ENCODE measurements at regions not wholly inside any gene's neighbourhood (a gene's known extent, or its start where the extent isn't known, plus 50 kb on each side); places are given as distances from the start of the nearest gene placed in this dataset.
A peak's percentile ranks its signal among the peaks of the same experiment; 100 is the strongest.
"Not testable (repeated sequence)": the region's sequence is repeated elsewhere in the genome, so short reads cannot be mapped to it uniquely, and the experiment has no call there.

DNA sequence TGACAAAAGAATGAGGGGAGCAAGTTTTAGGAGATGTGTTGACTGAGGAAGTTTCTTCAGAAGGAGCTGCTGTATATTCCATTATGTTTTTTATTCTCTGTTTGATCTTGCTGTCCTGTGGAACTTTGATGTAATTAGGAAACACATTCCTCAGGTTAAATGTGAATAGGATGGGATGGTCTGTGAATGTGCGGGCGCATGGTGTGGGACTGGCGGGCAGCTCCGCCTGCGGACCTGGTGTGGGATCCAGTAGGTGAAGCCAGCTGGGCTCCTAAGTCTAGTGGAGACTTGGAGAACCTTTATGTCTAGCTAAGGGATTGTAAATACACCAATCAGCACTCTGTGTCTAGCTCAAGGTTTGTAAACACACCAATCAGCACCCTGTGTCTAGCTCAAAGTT, 344.3 kb downstream of the PTTG2 start:
- H3K4me3 ChIP-seq (ENCODE audit: insufficient read depth, low read depth, low read length); DNase-seq; H3K36me3 ChIP-seq (replicated peaks; ENCODE audit: control insufficient read depth, insufficient read depth, low read length); H3K27me3 ChIP-seq (ENCODE audit: control insufficient read depth, insufficient read depth, low read length): not testable (repeated sequence)

DNA sequence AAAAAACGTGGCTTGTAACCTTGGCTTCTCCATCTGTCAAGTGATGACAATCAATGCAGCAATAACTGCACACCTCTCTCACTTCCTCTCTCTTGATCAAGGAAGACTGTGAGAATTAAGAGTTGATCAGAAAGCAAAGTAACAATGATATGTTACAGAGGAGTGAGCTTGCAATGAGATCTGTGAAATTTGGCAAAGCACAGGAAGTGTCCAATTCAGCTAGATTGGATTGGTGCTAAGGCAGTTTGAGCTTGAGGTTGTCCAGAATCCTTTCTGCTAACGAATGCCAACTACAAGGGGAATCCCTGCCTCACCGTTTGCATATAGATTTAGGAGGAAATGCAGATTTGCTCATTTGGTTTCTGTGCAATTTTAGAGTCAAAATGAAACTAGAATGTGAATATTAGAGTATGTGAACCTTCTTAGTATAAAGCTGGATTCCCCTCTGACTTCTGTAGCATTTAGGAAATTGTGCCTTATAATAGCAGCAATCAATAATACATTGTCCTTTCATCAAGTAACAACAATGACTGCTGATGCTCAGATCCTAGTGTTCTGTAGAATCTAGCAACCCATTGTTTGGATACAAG, 346.4 kb downstream of the PTTG2 start:
- DNase-seq, result no peak
- no peaks in the 10 kb centered on the region for H3K27me3 ChIP-seq (ENCODE audit: control insufficient read depth, insufficient read depth, low read length)
- H3K36me3 ChIP-seq (replicated peaks; ENCODE audit: control insufficient read depth, insufficient read depth, low read length), result no peaks in the 10 kb centered on the region
- no peak overlapping the region for H3K4me3 ChIP-seq (ENCODE audit: insufficient read depth, low read depth, low read length)

DNA sequence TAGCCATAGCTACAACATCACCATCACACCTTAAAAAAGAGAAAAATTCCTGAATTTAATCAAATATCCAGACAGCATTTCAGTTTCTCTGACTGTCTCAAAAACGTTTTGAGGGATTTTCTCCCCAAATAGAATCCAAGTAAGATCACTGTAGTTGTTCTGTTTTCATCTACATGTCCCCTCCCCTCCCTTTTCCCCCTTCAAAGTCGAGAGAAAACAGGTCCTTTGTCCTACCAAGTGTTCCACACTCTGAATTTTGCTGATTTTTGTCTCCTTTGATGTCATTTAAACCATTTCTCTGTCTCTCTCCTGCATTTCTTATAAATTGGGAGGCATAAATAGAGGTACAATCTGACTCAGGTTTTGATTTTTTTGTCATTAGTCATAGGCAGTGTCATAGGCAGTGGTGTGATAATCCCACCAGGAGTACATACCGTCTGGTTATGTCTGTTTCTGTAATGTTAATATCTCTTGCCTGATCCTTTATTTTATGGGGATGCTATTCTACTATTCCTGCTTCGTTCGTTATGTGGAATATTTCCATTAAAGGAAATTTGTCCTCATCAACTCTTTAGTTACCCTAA, 348.6 kb downstream of the PTTG2 start:
- Histone ChIP-seq H3K36me3 (replicated peaks; ENCODE audit: control insufficient read depth, insufficient read depth, low read length) (no peaks in the 10 kb centered on the region), H3K27me3 (ENCODE audit: control insufficient read depth, insufficient read depth, low read length) (no peaks in the 10 kb centered on the region), H3K4me3 (ENCODE audit: insufficient read depth, low read depth, low read length) (no peak overlapping the region)
- no peak for DNase-seq

DNA sequence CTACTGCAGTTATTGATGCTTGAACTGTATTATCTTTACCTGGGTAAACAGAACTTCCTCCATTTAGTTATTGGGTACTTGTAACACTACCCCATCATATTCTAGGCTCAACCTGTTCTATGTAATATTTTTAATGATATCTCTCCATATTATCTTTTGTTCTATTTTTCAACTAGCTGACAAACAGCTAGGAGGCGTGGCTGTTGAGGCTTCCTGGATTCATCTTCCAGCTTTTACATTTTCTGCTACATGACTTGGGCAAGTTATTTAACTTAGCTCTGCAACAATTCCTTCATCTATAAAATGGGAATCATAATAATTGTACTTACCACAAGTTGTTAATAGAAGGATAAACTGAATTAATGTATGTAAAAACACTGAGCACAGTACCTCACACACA, 349.3 kb downstream of the PTTG2 start:
- no peak for DNase-seq
- Histone ChIP-seq H3K4me3 (ENCODE audit: insufficient read depth, low read depth, low read length) (no peak overlapping the region), H3K36me3 (replicated peaks; ENCODE audit: control insufficient read depth, insufficient read depth, low read length) (no peaks in the 10 kb centered on the region), H3K27me3 (ENCODE audit: control insufficient read depth, insufficient read depth, low read length) (no peaks in the 10 kb centered on the region)

DNA sequence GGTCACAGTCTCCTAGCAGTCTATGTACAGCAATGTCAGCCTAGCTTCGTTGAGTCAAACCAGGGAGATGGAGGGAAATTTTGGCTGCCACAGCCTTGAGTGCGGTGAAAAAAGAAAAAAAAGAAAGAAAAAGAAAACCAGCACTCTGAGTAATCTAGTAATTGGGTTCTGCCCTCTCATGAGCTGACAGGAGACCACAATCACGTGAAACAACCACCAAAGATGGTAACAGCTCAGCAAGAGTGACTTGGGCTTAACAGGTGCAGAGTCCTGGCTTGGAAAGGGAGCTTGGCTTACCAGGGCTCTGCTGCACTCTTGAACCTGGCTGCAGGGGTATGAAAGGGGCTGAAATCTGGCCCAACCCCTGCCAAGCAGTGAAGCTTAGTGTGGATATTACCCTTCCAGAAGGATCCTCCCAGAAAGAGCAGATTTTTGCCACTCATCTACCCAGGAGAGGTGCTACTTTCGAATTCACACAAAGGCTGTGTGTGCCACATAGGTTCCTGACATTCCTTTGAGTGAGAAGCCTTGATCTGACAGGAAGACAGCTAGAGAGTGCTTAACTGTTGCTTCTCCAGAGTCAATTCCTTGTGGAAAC, 350.3 kb downstream of the PTTG2 start:
- H3K4me3 ChIP-seq (ENCODE audit: insufficient read depth, low read depth, low read length), result no peak overlapping the region
- no peaks in the 10 kb centered on the region for H3K36me3 ChIP-seq (replicated peaks; ENCODE audit: control insufficient read depth, insufficient read depth, low read length)
- no peak for DNase-seq
- no peaks in the 10 kb centered on the region for H3K27me3 ChIP-seq (ENCODE audit: control insufficient read depth, insufficient read depth, low read length)

DNA sequence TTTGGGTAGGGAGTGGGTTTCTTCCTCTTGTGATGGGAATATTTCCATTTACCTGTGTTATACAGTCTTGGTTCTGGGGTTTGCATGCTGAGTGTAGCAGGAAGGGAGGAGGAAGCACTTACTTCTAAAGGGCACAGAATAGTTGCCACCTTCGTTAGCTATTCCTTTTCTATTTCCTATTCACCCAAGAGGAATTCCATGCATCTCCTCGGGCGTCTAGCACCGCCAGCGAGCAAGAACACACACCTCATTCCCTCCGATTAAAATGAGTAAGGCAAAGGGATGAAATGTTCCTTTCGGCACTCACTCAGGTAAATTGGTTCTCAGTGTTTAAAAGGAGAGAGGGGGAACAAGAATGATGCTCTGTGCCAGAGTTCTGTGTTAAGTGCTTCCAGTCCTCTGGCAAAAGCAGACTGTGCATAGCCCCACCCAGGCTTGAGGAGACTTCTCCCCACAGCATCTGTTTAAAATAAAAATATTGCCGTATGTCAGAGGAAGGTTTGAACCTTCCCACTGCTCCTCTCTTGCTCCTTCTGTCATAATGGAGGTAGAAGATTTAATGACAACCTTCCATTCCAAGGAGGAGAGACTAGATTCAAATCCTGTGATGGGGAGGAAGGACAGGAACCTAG, 351.4 kb downstream of the PTTG2 start:
- DNase-seq, result no peak
- Histone ChIP-seq H3K4me3 (ENCODE audit: insufficient read depth, low read depth, low read length) (no peak overlapping the region), H3K27me3 (ENCODE audit: control insufficient read depth, insufficient read depth, low read length) (no peaks in the 10 kb centered on the region), H3K36me3 (replicated peaks; ENCODE audit: control insufficient read depth, insufficient read depth, low read length) (no peaks in the 10 kb centered on the region)

DNA sequence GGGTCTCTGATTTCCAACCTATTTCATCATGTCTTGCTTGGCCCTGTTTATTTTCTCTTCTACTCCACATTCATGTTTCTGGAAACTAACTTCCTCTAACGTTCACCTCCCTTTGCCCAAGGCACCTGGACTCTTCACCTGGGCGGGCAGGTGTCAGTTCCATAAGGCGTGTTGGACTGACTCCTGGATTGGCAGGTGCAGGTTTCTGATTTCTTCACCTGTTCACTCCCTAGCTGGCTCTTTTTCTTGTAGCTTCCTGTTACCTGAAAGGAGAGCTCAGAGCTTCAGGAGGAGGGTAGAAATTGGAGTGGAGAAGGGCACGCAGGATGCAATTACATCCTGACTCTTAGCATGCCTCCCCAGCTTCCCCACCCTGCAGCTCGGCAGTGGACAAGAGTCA, 350.8 kb upstream of the KLF3 start:
- Histone ChIP-seq H3K36me3 (replicated peaks; ENCODE audit: control insufficient read depth, insufficient read depth, low read length) (no peaks in the 10 kb centered on the region), H3K4me3 (ENCODE audit: insufficient read depth, low read depth, low read length) (no peak overlapping the region), H3K27me3 (ENCODE audit: control insufficient read depth, insufficient read depth, low read length) (no peaks in the 10 kb centered on the region)
- no peak for DNase-seq

DNA sequence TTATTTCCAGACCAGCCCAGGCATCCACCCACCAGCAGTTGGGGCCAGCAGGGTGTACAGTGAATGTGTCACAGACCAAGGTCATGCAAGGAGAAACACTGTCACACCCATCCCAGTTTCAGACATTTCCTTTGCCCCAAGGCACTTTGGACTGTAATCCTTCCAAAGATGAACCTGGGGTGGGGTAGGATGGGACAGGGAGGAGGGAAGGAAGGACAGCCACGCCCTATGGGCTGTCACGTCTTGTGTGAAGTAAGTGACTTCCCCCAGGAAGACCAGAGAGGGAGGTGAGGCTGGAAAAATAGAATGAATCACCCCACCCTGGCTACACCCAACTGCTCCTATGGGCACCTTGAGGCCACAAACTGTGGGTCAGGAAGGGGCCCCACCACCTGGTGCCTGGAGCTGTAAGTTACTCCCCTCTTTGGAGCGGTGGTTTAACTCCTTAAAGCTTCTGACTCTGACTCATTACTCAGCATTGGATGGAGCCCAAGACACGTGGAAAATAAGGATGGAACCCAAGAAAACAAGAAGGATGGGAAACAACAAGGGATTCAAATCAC, 349.9 kb upstream of the KLF3 start:
- no peaks in the 10 kb centered on the region for H3K27me3 ChIP-seq (ENCODE audit: control insufficient read depth, insufficient read depth, low read length)
- H3K36me3 ChIP-seq (replicated peaks; ENCODE audit: control insufficient read depth, insufficient read depth, low read length), result no peaks in the 10 kb centered on the region
- H3K4me3 ChIP-seq (ENCODE audit: insufficient read depth, low read depth, low read length), result no peak overlapping the region
- DNase-seq, result no peak

DNA sequence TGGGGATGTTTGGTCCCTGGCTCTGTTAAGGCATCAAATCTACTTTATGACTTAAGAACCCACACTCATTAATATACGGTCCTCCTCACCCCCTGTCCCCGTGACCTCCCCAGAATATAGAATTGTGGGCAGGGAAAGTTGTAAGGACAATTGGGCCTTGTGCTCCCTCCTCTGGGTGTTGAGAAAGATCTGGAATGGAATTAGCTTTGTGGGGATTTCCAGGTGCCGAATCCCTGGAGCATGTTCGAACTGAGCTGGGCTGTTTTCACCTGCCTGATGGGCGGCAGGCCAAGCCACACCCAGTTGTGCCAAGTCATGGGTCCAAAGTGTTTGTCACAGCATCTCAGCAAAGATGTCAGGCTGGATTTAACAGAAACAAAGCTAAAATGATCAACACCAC, 349.3 kb upstream of the KLF3 start:
- no peak for DNase-seq
- Histone ChIP-seq H3K27me3 (ENCODE audit: control insufficient read depth, insufficient read depth, low read length) (no peaks in the 10 kb centered on the region), H3K36me3 (replicated peaks; ENCODE audit: control insufficient read depth, insufficient read depth, low read length) (no peaks in the 10 kb centered on the region), H3K4me3 (ENCODE audit: insufficient read depth, low read depth, low read length) (no peak overlapping the region)

DNA sequence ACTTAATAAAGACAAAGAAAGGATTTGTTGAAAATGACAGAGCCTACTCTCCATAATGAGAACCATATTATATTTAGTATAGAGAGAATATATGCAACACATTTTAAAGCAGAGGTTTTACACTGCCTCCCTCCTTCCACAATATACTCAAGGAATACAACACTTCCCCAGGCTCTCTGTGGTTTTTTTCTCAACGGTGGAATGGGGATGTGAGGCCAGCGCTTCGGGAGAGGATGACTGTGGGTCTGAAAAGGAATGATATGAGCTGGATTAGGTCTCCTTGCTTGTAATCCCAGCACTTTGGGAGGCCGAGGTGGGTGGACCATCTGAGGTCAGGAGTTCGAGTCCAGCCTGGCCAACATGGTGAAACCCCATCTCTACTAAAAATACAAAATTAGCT, 348.7 kb upstream of the KLF3 start:
- H3K36me3 ChIP-seq (replicated peaks; ENCODE audit: control insufficient read depth, insufficient read depth, low read length), result no peaks in the 10 kb centered on the region
- H3K27me3 ChIP-seq (ENCODE audit: control insufficient read depth, insufficient read depth, low read length), result no peaks in the 10 kb centered on the region
- no peak for DNase-seq
- H3K4me3 ChIP-seq (ENCODE audit: insufficient read depth, low read depth, low read length), result no peak overlapping the region

DNA sequence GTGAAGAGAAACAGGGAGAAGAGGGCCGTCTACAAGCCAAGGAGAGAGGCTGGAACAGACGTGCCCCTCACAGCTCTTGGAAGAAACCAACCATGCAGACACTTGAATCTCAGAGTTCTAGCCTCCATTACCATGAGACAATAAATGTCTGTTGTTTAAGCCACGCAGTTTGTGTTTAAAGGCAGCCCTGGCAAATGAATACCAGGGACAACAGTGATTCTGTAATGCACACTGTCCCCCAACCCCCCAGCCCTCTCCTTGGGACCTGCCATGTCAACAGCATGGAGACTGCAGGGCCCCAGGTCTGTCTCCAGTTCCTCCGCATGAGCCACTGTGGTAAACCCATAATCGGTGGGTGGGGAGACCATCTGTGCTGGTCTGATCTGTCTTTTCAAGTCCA, 348.0 kb upstream of the KLF3 start:
- H3K4me3 ChIP-seq (ENCODE audit: insufficient read depth, low read depth, low read length), result no peak overlapping the region
- DNase-seq, result no peak
- no peaks in the 10 kb centered on the region for H3K36me3 ChIP-seq (replicated peaks; ENCODE audit: control insufficient read depth, insufficient read depth, low read length)
- H3K27me3 ChIP-seq (ENCODE audit: control insufficient read depth, insufficient read depth, low read length), result no peaks in the 10 kb centered on the region

DNA sequence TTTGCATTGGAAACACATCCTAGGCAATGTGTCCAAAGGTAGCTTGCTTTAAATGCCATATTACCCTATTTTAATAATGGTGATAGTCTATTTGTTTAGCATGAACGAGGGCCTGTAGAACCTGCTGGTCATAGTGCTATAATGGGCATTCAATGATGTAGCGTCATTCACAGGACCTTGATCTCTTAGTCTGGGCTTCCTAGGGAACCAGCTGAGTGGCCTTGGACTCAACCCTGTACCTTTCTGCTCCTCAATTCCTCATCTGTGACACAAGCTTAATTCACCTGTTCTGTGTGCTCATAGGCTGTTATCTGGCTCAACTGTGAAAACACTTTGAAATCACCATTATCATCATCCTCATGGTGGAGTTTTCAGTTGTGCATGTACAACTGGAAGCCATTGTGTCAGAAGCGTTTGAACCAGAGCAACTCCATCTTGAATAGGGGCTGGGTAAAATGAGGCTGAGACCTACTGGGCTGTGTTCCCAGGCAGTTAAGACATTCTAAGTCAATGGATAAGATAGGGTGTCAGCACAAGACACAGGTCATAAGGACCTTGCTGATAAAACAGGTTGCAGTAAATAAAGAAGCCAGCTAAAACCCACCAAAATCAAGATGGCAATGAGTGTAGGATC, 346.8 kb upstream of the KLF3 start:
- H3K4me3 ChIP-seq (ENCODE audit: insufficient read depth, low read depth, low read length), result no peak overlapping the region
- no peaks in the 10 kb centered on the region for H3K27me3 ChIP-seq (ENCODE audit: control insufficient read depth, insufficient read depth, low read length)
- DNase-seq, result no peak
- no peaks in the 10 kb centered on the region for H3K36me3 ChIP-seq (replicated peaks; ENCODE audit: control insufficient read depth, insufficient read depth, low read length)

DNA sequence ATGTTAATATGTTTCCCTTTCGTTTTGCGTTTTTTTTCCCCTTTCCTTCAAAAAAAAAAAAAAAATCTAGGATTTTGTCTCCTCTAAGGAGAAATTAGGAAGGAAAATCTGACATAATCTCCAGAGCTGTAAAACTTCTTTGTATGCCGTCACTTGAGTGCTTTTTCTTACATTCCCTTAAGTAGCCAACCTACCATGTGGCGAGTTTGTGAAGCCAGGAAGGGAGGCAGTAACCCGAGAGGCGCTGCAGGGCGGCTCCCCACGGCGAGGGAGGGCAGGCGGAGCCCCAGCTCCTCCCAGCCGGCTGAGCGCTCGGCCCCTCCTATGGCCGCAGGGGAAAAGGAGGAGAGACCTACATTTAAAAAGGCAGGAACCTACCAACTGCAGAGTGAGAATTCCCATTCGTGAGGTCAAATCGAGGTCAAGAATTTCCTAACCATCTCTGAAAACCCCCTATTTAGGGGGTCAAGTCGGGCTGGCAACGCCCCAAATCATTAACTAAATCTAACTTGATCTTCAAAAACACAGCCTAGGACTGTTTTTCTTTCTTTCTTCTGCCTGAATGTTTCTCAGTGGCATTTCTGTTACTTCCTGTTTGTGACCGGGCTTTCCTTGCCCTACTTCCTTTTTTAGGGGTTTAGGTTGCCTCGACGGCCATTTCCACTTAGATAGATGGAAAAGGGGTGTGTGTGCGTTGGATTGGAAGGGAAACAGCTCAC, 345.1 kb upstream of the KLF3 start:
- no peak overlapping the region for H3K4me3 ChIP-seq (ENCODE audit: insufficient read depth, low read depth, low read length)
- no peaks in the 10 kb centered on the region for H3K36me3 ChIP-seq (replicated peaks; ENCODE audit: control insufficient read depth, insufficient read depth, low read length)
- DNase-seq, result peak; percentile 94
- H3K27me3 ChIP-seq (ENCODE audit: control insufficient read depth, insufficient read depth, low read length), result no peaks in the 10 kb centered on the region
